ENCODE measurements at regions not wholly inside any gene's neighbourhood (a gene's known extent, or its start where the extent isn't known, plus 50 kb on each side); places are given as distances from the start of the nearest gene placed in this dataset.

DNA sequence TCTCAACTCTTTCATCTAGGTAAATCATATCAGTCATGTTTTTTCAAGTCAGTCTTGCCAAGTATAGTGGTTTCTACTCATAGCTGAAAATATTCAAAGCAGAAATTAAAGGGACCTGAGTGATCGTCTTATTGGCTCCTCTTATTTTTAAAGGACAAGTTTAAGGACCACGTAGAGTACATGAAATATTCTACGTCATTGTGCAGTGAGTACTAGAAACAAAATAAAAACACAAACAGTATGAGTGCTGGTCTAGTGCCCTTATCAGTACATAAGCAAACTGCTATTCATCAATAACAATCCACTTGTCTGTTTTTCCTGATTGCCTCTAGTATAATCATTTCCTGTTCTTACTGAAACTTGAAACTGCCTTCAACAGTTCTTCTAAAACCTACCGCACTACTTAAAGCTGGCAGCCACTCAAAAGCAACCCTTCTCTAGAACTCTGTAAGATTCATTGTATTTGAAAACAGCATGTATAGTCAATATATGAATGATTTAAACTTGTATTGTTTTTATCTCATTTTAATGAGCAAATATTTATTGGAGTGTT lies 853.7 kb downstream of the TAF11L14 start:
- ATAC-seq (no peak), DNase-seq (ENCODE audit: low read depth, low spot score) (no peak)
- no peaks in the 10 kb centered on the region for H3K9me3 ChIP-seq (ENCODE audit: control insufficient read depth, insufficient read depth, low read depth, low read length)
- in situ Hi-C loops (cut with HindIII; ENCODE audit: low pct_unique_long_range_greater_than_20kb, low sequenced_read_pairs): no loop called here
- intact Hi-C loops (cut with micrococcal nuclease; ENCODE audit: unreplicated experiment): no loop called here
- H3K27me3 ChIP-seq (ENCODE audit: control insufficient read depth, insufficient read depth, low read length): no peaks in the 10 kb centered on the region
- H3K4me3 ChIP-seq (ENCODE audit: low read depth in 2 of 2, low read length in 2 of 2): no peak overlapping the region
- peaks cover 5% of the 10 kb centered on the region; the same call in 1 of the 2 replicates for H3K4me1 ChIP-seq (ENCODE audit: control insufficient read depth, insufficient read depth, low read length)
- POLR2A ChIA-PET: no interaction called here
- no peak overlapping the region for H3K27ac ChIP-seq (ENCODE audit: low read length)
- CTCF ChIA-PET: no interaction called here
- TF ChIP-seq, protein P1, sequence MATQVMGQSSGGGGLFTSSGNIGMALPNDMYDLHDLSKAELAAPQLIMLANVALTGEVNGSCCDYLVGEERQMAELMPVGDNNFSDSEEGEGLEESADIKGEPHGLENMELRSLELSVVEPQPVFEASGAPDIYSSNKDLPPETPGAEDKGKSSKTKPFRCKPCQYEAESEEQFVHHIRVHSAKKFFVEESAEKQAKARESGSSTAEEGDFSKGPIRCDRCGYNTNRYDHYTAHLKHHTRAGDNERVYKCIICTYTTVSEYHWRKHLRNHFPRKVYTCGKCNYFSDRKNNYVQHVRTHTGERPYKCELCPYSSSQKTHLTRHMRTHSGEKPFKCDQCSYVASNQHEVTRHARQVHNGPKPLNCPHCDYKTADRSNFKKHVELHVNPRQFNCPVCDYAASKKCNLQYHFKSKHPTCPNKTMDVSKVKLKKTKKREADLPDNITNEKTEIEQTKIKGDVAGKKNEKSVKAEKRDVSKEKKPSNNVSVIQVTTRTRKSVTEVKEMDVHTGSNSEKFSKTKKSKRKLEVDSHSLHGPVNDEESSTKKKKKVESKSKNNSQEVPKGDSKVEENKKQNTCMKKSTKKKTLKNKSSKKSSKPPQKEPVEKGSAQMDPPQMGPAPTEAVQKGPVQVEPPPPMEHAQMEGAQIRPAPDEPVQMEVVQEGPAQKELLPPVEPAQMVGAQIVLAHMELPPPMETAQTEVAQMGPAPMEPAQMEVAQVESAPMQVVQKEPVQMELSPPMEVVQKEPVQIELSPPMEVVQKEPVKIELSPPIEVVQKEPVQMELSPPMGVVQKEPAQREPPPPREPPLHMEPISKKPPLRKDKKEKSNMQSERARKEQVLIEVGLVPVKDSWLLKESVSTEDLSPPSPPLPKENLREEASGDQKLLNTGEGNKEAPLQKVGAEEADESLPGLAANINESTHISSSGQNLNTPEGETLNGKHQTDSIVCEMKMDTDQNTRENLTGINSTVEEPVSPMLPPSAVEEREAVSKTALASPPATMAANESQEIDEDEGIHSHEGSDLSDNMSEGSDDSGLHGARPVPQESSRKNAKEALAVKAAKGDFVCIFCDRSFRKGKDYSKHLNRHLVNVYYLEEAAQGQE (IDR thresholded peaks at IDR 0.05; ENCODE audit: insufficient read depth in 1 of 2, low read depth in 2 of 2, low read length in 1 of 2): no peak
- TF ChIP-seq, protein P2, sequence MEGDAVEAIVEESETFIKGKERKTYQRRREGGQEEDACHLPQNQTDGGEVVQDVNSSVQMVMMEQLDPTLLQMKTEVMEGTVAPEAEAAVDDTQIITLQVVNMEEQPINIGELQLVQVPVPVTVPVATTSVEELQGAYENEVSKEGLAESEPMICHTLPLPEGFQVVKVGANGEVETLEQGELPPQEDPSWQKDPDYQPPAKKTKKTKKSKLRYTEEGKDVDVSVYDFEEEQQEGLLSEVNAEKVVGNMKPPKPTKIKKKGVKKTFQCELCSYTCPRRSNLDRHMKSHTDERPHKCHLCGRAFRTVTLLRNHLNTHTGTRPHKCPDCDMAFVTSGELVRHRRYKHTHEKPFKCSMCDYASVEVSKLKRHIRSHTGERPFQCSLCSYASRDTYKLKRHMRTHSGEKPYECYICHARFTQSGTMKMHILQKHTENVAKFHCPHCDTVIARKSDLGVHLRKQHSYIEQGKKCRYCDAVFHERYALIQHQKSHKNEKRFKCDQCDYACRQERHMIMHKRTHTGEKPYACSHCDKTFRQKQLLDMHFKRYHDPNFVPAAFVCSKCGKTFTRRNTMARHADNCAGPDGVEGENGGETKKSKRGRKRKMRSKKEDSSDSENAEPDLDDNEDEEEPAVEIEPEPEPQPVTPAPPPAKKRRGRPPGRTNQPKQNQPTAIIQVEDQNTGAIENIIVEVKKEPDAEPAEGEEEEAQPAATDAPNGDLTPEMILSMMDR (IDR thresholded peaks at IDR 0.05): no peak
- TF ChIP-seq SIN3A (IDR thresholded peaks at IDR 0.05; ENCODE audit: borderline replicate concordance, insufficient read depth, low read depth, low read length) (no peak), POLR2AphosphoS5 (IDR thresholded peaks at IDR 0.05; ENCODE audit: low read depth, low read length) (no peak), TCF7L2 (IDR thresholded peaks at IDR 0.05; ENCODE audit: low read depth, low read length) (no peak)
- BruUV-seq (replicated peaks): no TSS peak
- no peaks in the 10 kb centered on the region; the same call in 1 of the 2 replicates for H3K36me3 ChIP-seq (ENCODE audit: control insufficient read depth, insufficient read depth, low read length)

DNA sequence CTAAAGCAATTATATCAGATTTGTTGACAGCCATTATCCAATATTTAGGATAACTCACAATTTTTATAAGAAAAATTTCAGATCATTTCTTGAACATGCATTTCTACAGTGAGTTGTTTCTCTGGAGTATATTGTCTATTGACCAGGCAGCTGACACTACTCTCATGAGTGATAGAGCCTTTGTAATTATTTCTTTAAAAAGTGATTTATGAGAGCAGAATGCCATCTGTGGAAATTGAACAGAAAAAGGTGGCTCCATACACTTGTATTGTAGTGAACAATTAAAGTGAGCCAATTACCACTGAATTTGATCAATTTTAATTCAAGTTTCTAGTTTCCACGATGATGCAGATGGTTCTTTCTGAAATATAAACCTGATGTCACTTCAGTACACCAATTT lies 855.4 kb downstream of the TAF11L14 start:
- ChIA-PET CTCF (no interaction called here), POLR2A (no interaction called here)
- no TSS peak for BruUV-seq (replicated peaks)
- TF ChIP-seq, protein P2 (IDR thresholded peaks at IDR 0.05): no peak
- TF ChIP-seq SIN3A (IDR thresholded peaks at IDR 0.05; ENCODE audit: borderline replicate concordance, insufficient read depth, low read depth, low read length) (no peak), TCF7L2 (IDR thresholded peaks at IDR 0.05; ENCODE audit: low read depth, low read length) (no peak), POLR2AphosphoS5 (IDR thresholded peaks at IDR 0.05; ENCODE audit: low read depth, low read length) (no peak)
- TF ChIP-seq, protein P1 (IDR thresholded peaks at IDR 0.05; ENCODE audit: insufficient read depth in 1 of 2, low read depth in 2 of 2, low read length in 1 of 2): no peak
- Histone ChIP-seq H3K36me3 (ENCODE audit: control insufficient read depth, insufficient read depth, low read length) (no peaks in the 10 kb centered on the region; the same call in 1 of the 2 replicates), H3K9me3 (ENCODE audit: control insufficient read depth, insufficient read depth, low read depth, low read length) (no peaks in the 10 kb centered on the region), H3K4me1 (ENCODE audit: control insufficient read depth, insufficient read depth, low read length) (peaks cover 5% of the 10 kb centered on the region; the same call in 1 of the 2 replicates), H3K27me3 (ENCODE audit: control insufficient read depth, insufficient read depth, low read length) (no peaks in the 10 kb centered on the region), H3K27ac (ENCODE audit: low read length) (no peak overlapping the region), H3K4me3 (ENCODE audit: low read depth in 2 of 2, low read length in 2 of 2) (no peak overlapping the region)
- intact Hi-C loops (cut with micrococcal nuclease; ENCODE audit: unreplicated experiment): no loop called here
- in situ Hi-C loops (cut with HindIII; ENCODE audit: low pct_unique_long_range_greater_than_20kb, low sequenced_read_pairs): no loop called here
- ATAC-seq: no peak
- DNase-seq (ENCODE audit: low read depth, low spot score): no peak
